SK-N-SH (cell line): ENCODE measurements at regions not wholly inside any gene's neighbourhood (a gene's known extent, or its start where the extent isn't known, plus 50 kb on each side); places are given as distances from the start of the nearest gene placed in this dataset.

Source experiments
- CTCF ChIP-seq: fragments of 200-600 bp; sonication (generic); IDR thresholded peaks from 2 replicates; pipeline ENCODE4 v1.6.1; 2017; ENCODE audit warnings: antibody characterized with exemption, mild to moderate bottlenecking, moderate library complexity
- EZH2phosphoT487 ChIP-seq: fragments of 200-600 bp; sonication (generic); IDR thresholded peaks from 2 replicates; pipeline ENCODE4 v1.6.1; 2017; ENCODE audit warnings: low read depth, mixed run types, mild to moderate bottlenecking, antibody characterized with exemption, moderate library complexity, borderline replicate concordance
- JUND ChIP-seq: IDR thresholded peaks from 2 replicates; pipeline ENCODE4 v1.4.0; 2012
- MEF2A ChIP-seq: IDR thresholded peaks from 2 replicates; pipeline ENCODE4 v1.4.0; 2012; ENCODE audit warnings: low read depth, borderline replicate concordance
- MXI1 ChIP-seq: IDR thresholded peaks from 2 replicates; pipeline ENCODE4 v1.6.1; 2012; ENCODE audit warnings: mild to moderate bottlenecking, low read depth, low read length, improper control_type of control experiment
- NRF1 ChIP-seq: IDR thresholded peaks from 2 replicates; pipeline ENCODE4 v1.6.1; 2012; ENCODE audit warnings: low read depth, mild to moderate bottlenecking, low read length
- POLR2AphosphoS5 ChIP-seq: IDR thresholded peaks from 2 replicates; pipeline ENCODE4 v1.6.1; 2012; ENCODE audit warnings: low read depth, low read length
- RAD21 ChIP-seq: IDR thresholded peaks from 2 replicates; pipeline ENCODE4 v1.6.1; 2012; ENCODE audit warnings: mild to moderate bottlenecking, low read length
- RFX5 ChIP-seq: IDR thresholded peaks from 2 replicates; pipeline ENCODE4 v1.6.1; 2012; ENCODE audit warnings: mild to moderate bottlenecking, improper control_type of control experiment, low read length
- RXRA ChIP-seq: IDR thresholded peaks from 2 replicates; pipeline ENCODE4 v1.4.0; 2012; ENCODE audit warnings: low read depth, mild to moderate bottlenecking, borderline replicate concordance
- SMC3 ChIP-seq: IDR thresholded peaks from 2 replicates; pipeline ENCODE4 v1.6.1; 2012; ENCODE audit warnings: low read depth, low read length, improper control_type of control experiment
- TAF1 ChIP-seq: IDR thresholded peaks from 2 replicates; pipeline ENCODE4 v1.6.1; 2012; ENCODE audit warnings: low read depth, mild to moderate bottlenecking, low read length, moderate library complexity, borderline replicate concordance
- USF2 ChIP-seq: fragments of 150-350 bp; IDR thresholded peaks from 2 replicates; pipeline ENCODE4 v1.6.1; 2017; ENCODE audit warnings: antibody characterized with exemption, low read length, low read depth, borderline replicate concordance

- no peak for TF ChIP-seq TAF1
- no peak for TF ChIP-seq CTCF
- TF ChIP-seq SMC3, result no peak
- no peak for TF ChIP-seq POLR2AphosphoS5
- TF ChIP-seq RFX5, result no peak
- no peak for TF ChIP-seq RAD21
- TF ChIP-seq MEF2A, result no peak
- TF ChIP-seq MXI1, result no peak
- TF ChIP-seq EZH2phosphoT487, result no peak
- no peak for TF ChIP-seq USF2
- no peak for TF ChIP-seq RXRA
- TF ChIP-seq JUND, result no peak
- no peak for TF ChIP-seq NRF1
Observed at GRCh38 chr10:83248106-83248631, 891.1 kb upstream of the GHITM start.
